PC-3 (cell line): ENCODE measurements at regions not wholly inside any gene's neighbourhood (a gene's known extent, or its start where the extent isn't known, plus 50 kb on each side); places are given as distances from the start of the nearest gene placed in this dataset.

Experiments
- ATAC-seq: fragments of 200-7000 bp; cut with Tn5 transposase; 2 replicates; pipeline ENCODE4 v1.9.1; 2020; ENCODE audit warnings: mild to moderate bottlenecking, moderate library complexity
- BruUV-seq: library from RNA; stranded (reverse); fragments of 400-500 nt; replicated peaks from 2 replicates; lab custom pipeline; 2021; lab: Mats Ljungman, UMichigan
- CTCF ChIA-PET: fragments of 300-600 bp; sonication (Branson Sonifier 250); formaldehyde crosslinking; loops from one replicate; lab custom pipeline; 2022; ENCODE audit warnings: antibody characterized with exemption; lab: Charles Lee
- POLR2A ChIA-PET: fragments of 300-600 bp; sonication (Branson Sonifier 250); formaldehyde crosslinking; loops from one replicate; lab custom pipeline; 2022; ENCODE audit warnings: antibody characterized with exemption; ENCODE audit not compliant: unreplicated experiment; lab: Charles Lee
- DNase-seq: peaks from one replicate; pipeline ENCODE4 v3.0.0-alpha.2; 2015
- H2AFZ ChIP-seq: fragments of 300-600 bp; sonication (generic); 2 replicates; pipeline ENCODE4 v1.6.0; 2016; ENCODE audit warnings: antibody characterized with exemption, low read length
- H3F3A ChIP-seq: fragments of 300-600 bp; sonication (generic); one replicate; pipeline ENCODE4 v1.6.0; 2017; ENCODE audit warnings: antibody characterized with exemption, low read length, control low read depth, mild to moderate bottlenecking; ENCODE audit not compliant: unreplicated experiment
- H3K27ac ChIP-seq: fragments of 300-600 bp; sonication (generic); 2 replicates; pipeline ENCODE4 v1.5.1; 2016; ENCODE audit warnings: mild to moderate bottlenecking, low read length
- H3K27me3 ChIP-seq: fragments of 300-600 bp; sonication (generic); 2 replicates; pipeline ENCODE4 v1.6.1; 2016; ENCODE audit warnings: low read length, mixed read lengths
- H3K36me3 ChIP-seq: fragments of 300-600 bp; sonication (generic); 2 replicates; pipeline ENCODE4 v1.6.1; 2016; ENCODE audit warnings: low read depth, mixed run types, low read length, mixed read lengths
- H3K4me1 ChIP-seq: fragments of 300-600 bp; sonication (generic); 2 replicates; pipeline ENCODE4 v1.5.1; 2016; ENCODE audit warnings: low read length; ENCODE audit not compliant: insufficient read depth
- H3K4me2 ChIP-seq: fragments of 300-600 bp; sonication (generic); 2 replicates; pipeline ENCODE4 v1.6.0; 2016; ENCODE audit warnings: low read length
- H3K4me3 ChIP-seq: fragments of 300-600 bp; sonication (generic); 2 replicates; pipeline ENCODE4 v1.5.1; 2016; ENCODE audit warnings: mild to moderate bottlenecking, low read length, mixed read lengths
- H3K79me2 ChIP-seq: fragments of 300-600 bp; sonication (generic); 2 replicates; pipeline ENCODE4 v1.6.1; 2017; ENCODE audit warnings: low read length, mixed read lengths
- H3K9ac ChIP-seq: fragments of 300-600 bp; sonication (generic); 2 replicates; pipeline ENCODE4 v1.6.0; 2016; ENCODE audit warnings: mild to moderate bottlenecking, low read length
- H3K9me2 ChIP-seq: fragments of 300-600 bp; sonication (generic); replicated peaks from 2 replicates; pipeline ENCODE4 v1.6.1; 2016; ENCODE audit warnings: mixed run types, low read length, mixed read lengths
- H3K9me3 ChIP-seq: fragments of 300-600 bp; sonication (generic); 2 replicates; pipeline ENCODE4 v1.6.1; 2016; ENCODE audit warnings: low read length, mixed read lengths
- H4K20me1 ChIP-seq: fragments of 300-600 bp; sonication (generic); 2 replicates; pipeline ENCODE4 v1.6.1; 2016; ENCODE audit warnings: low read length, mixed read lengths
- EZH2 ChIP-seq: fragments of 300-600 bp; sonication (generic); IDR thresholded peaks from one replicate; pipeline ENCODE4 v1.6.1; 2017; ENCODE audit warnings: antibody characterized with exemption, mild to moderate bottlenecking, low read length; ENCODE audit not compliant: unreplicated experiment
- EZH2phosphoT487 ChIP-seq: fragments of 300-600 bp; sonication (generic); IDR thresholded peaks from 2 replicates; pipeline ENCODE4 v1.6.1; 2018; ENCODE audit warnings: mild to moderate bottlenecking, antibody characterized with exemption, low read length, borderline replicate concordance
- intact Hi-C: fragments of 100-400 bp; cut with micrococcal nuclease; formaldehyde crosslinking; loops from 2 replicates; pipeline ENCODE4 v1.9.0; 2023
- TF ChIP-seq, protein P1 (sequence below): fragments of 300-600 bp; sonication (generic); conservative IDR thresholded peaks from 2 replicates; pipeline ENCODE4 v1.5.1; 2017; ENCODE audit warnings: antibody characterized with exemption, low read depth, mild to moderate bottlenecking, low read length

DNA sequence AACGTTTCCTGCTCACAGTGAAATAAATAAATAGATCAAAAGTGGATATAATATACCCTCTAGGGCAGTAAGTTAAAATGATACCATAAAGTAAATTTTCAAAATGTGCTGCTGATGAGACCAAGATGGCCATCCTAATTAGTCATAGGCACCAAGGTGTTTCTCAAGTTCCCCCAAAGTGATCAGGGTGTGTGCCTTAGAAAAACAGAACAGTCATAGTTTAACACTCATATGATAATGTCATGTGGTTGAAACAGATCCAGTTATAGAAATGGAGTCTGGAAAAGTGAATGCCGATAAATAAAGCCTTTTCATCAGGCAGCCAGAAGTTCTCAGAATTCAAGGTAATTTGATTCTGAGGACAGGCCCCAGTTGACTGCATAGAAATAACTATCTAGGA, 161.5 kb upstream of the CDKN2B start:
- ChIA-PET POLR2A (no interaction called here), CTCF (no interaction called here)
- no peaks in the 10 kb centered on the region for H3K27me3 ChIP-seq
- peak; percentile 25 for ATAC-seq
- peaks cover 39% of the 10 kb centered on the region for H3K4me1 ChIP-seq
- DNase-seq = peak; percentile 11
- no peak overlapping the region for H2AFZ ChIP-seq
- no peaks in the 10 kb centered on the region for H3K79me2 ChIP-seq
- no peak overlapping the region for H3K4me3 ChIP-seq
- H3K9me2 ChIP-seq = no peaks in the 10 kb centered on the region
- H3F3A ChIP-seq = peaks cover 6% of the 10 kb centered on the region
- H3K27ac ChIP-seq = peak overlapping the region; percentile 97
- H3K36me3 ChIP-seq = no peaks in the 10 kb centered on the region
- peak overlapping the region; percentile 74 for H3K4me2 ChIP-seq
- peak overlapping the region; percentile 67 for H3K9ac ChIP-seq
- TF ChIP-seq, protein P1, sequence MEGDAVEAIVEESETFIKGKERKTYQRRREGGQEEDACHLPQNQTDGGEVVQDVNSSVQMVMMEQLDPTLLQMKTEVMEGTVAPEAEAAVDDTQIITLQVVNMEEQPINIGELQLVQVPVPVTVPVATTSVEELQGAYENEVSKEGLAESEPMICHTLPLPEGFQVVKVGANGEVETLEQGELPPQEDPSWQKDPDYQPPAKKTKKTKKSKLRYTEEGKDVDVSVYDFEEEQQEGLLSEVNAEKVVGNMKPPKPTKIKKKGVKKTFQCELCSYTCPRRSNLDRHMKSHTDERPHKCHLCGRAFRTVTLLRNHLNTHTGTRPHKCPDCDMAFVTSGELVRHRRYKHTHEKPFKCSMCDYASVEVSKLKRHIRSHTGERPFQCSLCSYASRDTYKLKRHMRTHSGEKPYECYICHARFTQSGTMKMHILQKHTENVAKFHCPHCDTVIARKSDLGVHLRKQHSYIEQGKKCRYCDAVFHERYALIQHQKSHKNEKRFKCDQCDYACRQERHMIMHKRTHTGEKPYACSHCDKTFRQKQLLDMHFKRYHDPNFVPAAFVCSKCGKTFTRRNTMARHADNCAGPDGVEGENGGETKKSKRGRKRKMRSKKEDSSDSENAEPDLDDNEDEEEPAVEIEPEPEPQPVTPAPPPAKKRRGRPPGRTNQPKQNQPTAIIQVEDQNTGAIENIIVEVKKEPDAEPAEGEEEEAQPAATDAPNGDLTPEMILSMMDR = no peak
- TF ChIP-seq EZH2phosphoT487 (no peak), EZH2 (no peak)
- BruUV-seq = TSS peak; percentile 71
- no peaks in the 10 kb centered on the region for H4K20me1 ChIP-seq
- intact Hi-C loops = loop anchor here (1.0 to 2.0 kb wide), 3 partner anchors 11 to 68 kb away; no protein-coding TSS in a partner anchor
- no peaks in the 10 kb centered on the region for H3K9me3 ChIP-seq

DNA sequence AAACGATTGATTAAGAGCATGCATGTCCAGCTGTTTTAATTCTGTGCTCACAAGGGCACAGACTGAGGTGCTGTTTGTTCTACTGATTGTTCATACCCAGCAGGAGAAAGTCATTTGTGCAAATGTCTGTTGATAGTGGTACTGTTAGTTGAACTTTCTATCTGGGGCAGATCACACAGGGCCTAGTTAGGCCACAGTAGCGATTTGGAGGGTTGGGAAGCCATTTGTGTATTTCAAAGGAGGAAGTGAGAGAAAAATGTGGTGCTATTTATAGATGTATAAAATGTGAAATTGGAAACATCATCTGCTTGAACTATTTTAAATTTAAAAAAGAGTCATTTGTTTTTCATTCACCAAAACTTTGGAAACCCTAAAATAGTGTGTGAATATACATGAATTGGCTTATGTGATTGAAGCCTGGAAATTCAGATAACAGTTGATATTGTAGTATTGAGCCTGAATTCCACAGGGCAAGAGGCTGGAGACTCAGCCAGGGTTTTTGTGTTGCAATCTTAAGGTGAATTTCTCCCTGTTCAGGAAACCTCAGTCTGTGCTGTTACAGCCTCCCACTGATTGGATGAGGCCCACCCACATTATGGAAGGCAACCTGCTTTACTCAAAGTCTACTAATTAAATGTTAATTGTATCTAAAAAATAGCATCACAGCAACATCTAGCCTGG, 162.0 kb upstream of the CDKN2B start:
- H4K20me1 ChIP-seq = no peaks in the 10 kb centered on the region
- no peaks in the 10 kb centered on the region for H3K79me2 ChIP-seq
- H3K9ac ChIP-seq = peak overlapping the region; percentile 67
- ChIA-PET POLR2A (no interaction called here), CTCF (no interaction called here)
- H3F3A ChIP-seq = peaks cover 6% of the 10 kb centered on the region
- no peak overlapping the region for H2AFZ ChIP-seq
- DNase-seq = no peak
- H3K27me3 ChIP-seq = no peaks in the 10 kb centered on the region
- H3K27ac ChIP-seq = peak overlapping the region; percentile 97
- peaks cover 34% of the 10 kb centered on the region for H3K4me1 ChIP-seq
- intact Hi-C loops = loop anchor here (1.0 to 2.0 kb wide), 3 partner anchors 12 to 67 kb away; no protein-coding TSS in a partner anchor
- H3K4me3 ChIP-seq = no peak overlapping the region
- H3K4me2 ChIP-seq = 0 out of 2 replicates have a peak overlapping the region, but pooled peaks have one; percentile 74
- H3K9me2 ChIP-seq = no peaks in the 10 kb centered on the region
- BruUV-seq = no TSS peak
- no peaks in the 10 kb centered on the region for H3K36me3 ChIP-seq
- TF ChIP-seq EZH2 = no peak
- TF ChIP-seq EZH2phosphoT487 = no peak
- TF ChIP-seq, protein P1 = no peak
- H3K9me3 ChIP-seq = no peaks in the 10 kb centered on the region
- no peak for ATAC-seq

- Histone ChIP-seq H3K27ac (peak overlapping the region; percentile 97), H3K79me2 (no peaks in the 10 kb centered on the region), H3K9me3 (no peaks in the 10 kb centered on the region), H3K9ac (no peak overlapping the region), H3K36me3 (no peaks in the 10 kb centered on the region), H3K4me1 (peaks cover 34% of the 10 kb centered on the region), H3F3A (peaks cover 6% of the 10 kb centered on the region), H3K4me2 (no peak overlapping the region), H3K9me2 (no peaks in the 10 kb centered on the region), H2AFZ (no peak overlapping the region), H4K20me1 (no peaks in the 10 kb centered on the region), H3K4me3 (no peak overlapping the region), H3K27me3 (no peaks in the 10 kb centered on the region)
- ATAC-seq (no peak), DNase-seq (no peak)
- no peak for TF ChIP-seq EZH2
- no TSS peak for BruUV-seq
- intact Hi-C loops = loop anchor here (2.0 kb wide), 1 partner anchor 39 kb away; no protein-coding TSS in a partner anchor
- CTCF ChIA-PET = no interaction called here
- POLR2A ChIA-PET = no interaction called here
These were observed 162.6 kb upstream of the CDKN2B start for GRCh38 chr9:22171691-22172090.
